ENCODE measurements at regions not wholly inside any gene's neighbourhood (a gene's known extent, or its start where the extent isn't known, plus 50 kb on each side); places are given as distances from the start of the nearest gene placed in this dataset.

GRCh38 chr18:22549260-22549937 is 131.7 kb upstream of the CTAGE1 start:
- in situ Hi-C loops (cut with MboI): no loop called here
- ChIA-PET RAD21 (ENCODE audit: unreplicated experiment) (interaction anchor here (1.1 kb wide), 1 partner anchor 12 kb away, joined by 3 read pairs; no protein-coding TSS in a partner anchor), POLR2A (interaction anchor here (0.5 kb wide), 1 partner anchor 97 kb away, joined by 4 read pairs; no protein-coding TSS in a partner anchor), SMC1A (ENCODE audit: uncharacterized antibody, unreplicated experiment) (no interaction called here), CTCF (no interaction called here)
- DNase-seq (ENCODE audit: low read depth, low spot score): no peak
- H3K9me3 ChIP-seq (replicated peaks; ENCODE audit: control insufficient read depth, insufficient read depth, low read length): no peaks in the 10 kb centered on the region
- no peak overlapping the region for H3K4me2 ChIP-seq (ENCODE audit: control insufficient read depth, insufficient read depth)
- FAIRE-seq: no peak
- H3K27me3 ChIP-seq (replicated peaks in 1 of 2; ENCODE audit: control insufficient read depth in 2 of 2, insufficient read depth in 2 of 2, low read length in 1 of 2): no peaks in the 10 kb centered on the region
- no peak overlapping the region for H2AFZ ChIP-seq (ENCODE audit: control insufficient read depth, low read depth, low read length)
- WGBS (ENCODE audit: insufficient coverage, insufficient replicate concordance, low lambda C conversion rate, missing lambda C conversion rate): 31% methylated on average over 6 of the region's 6 CpGs
- no peak overlapping the region for H3K9ac ChIP-seq (ENCODE audit: control insufficient read depth, insufficient read depth, low read length)
- no peaks in the 10 kb centered on the region for H3K4me1 ChIP-seq (ENCODE audit: control insufficient read depth, insufficient read depth, low read length)
- no peak overlapping the region for H3K27ac ChIP-seq (ENCODE audit: control insufficient read depth, insufficient read depth)
- H4K20me1 ChIP-seq (ENCODE audit: control insufficient read depth, insufficient read depth): no peaks in the 10 kb centered on the region
- H3K4me3 ChIP-seq: no peak overlapping the region
- intact Hi-C loops (cut with micrococcal nuclease; ENCODE audit: unreplicated experiment): no loop called here
- BruUV-seq (replicated peaks): no TSS peak
- no peak for ATAC-seq
- H3K79me2 ChIP-seq (ENCODE audit: control insufficient read depth, insufficient read depth, low read length): no peaks in the 10 kb centered on the region
- no peaks in the 10 kb centered on the region for H3K36me3 ChIP-seq (ENCODE audit: control insufficient read depth in 2 of 2, insufficient read depth in 2 of 2, low read length in 1 of 2)
- TF ChIP-seq EGR1 (IDR thresholded peaks at IDR 0.05; ENCODE audit: borderline replicate concordance in 1 of 2, low read depth in 2 of 2, low read length in 2 of 2) (no peak), SIX5 (IDR thresholded peaks at IDR 0.05; ENCODE audit: low read depth, low read length, severe bottlenecking) (no peak), RUNX3 (IDR thresholded peaks at IDR 0.05; ENCODE audit: low read length) (no peak), RBBP5 (conservative IDR thresholded peaks at IDR 0.05) (no peak), BRCA1 (IDR thresholded peaks at IDR 0.05; ENCODE audit: low read depth, low read length) (no peak), SUPT20H (IDR thresholded peaks at IDR 0.05; ENCODE audit: borderline replicate concordance, control insufficient read depth, low read depth, low read length) (no peak), ZBTB33 (IDR thresholded peaks at IDR 0.05) (no peak), NFXL1 (IDR thresholded peaks at IDR 0.05; ENCODE audit: borderline replicate concordance) (no peak), ZSCAN29 (IDR thresholded peaks at IDR 0.05) (no peak), TCF12 (IDR thresholded peaks at IDR 0.05; ENCODE audit: low read depth, low read length) (no peak), CEBPZ (IDR thresholded peaks at IDR 0.05; ENCODE audit: low read depth, low read length) (no peak), BACH1 (IDR thresholded peaks at IDR 0.05; ENCODE audit: borderline replicate concordance) (no peak), CEBPB (IDR thresholded peaks at IDR 0.05; ENCODE audit: borderline replicate concordance in 1 of 2, low read depth in 2 of 2, low read length in 2 of 2) (no peak)
- TF ChIP-seq, protein P1, sequence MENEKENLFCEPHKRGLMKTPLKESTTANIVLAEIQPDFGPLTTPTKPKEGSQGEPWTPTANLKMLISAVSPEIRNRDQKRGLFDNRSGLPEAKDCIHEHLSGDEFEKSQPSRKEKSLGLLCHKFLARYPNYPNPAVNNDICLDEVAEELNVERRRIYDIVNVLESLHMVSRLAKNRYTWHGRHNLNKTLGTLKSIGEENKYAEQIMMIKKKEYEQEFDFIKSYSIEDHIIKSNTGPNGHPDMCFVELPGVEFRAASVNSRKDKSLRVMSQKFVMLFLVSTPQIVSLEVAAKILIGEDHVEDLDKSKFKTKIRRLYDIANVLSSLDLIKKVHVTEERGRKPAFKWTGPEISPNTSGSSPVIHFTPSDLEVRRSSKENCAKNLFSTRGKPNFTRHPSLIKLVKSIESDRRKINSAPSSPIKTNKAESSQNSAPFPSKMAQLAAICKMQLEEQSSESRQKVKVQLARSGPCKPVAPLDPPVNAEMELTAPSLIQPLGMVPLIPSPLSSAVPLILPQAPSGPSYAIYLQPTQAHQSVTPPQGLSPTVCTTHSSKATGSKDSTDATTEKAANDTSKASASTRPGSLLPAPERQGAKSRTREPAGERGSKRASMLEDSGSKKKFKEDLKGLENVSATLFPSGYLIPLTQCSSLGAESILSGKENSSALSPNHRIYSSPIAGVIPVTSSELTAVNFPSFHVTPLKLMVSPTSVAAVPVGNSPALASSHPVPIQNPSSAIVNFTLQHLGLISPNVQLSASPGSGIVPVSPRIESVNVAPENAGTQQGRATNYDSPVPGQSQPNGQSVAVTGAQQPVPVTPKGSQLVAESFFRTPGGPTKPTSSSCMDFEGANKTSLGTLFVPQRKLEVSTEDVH (IDR thresholded peaks at IDR 0.05; ENCODE audit: low read depth, partially characterized antibody): no peak
- TF ChIP-seq, protein P2, sequence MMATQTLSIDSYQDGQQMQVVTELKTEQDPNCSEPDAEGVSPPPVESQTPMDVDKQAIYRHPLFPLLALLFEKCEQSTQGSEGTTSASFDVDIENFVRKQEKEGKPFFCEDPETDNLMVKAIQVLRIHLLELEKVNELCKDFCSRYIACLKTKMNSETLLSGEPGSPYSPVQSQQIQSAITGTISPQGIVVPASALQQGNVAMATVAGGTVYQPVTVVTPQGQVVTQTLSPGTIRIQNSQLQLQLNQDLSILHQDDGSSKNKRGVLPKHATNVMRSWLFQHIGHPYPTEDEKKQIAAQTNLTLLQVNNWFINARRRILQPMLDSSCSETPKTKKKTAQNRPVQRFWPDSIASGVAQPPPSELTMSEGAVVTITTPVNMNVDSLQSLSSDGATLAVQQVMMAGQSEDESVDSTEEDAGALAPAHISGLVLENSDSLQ (IDR thresholded peaks at IDR 0.05): no peak

Data from GM12878 (cell line).